GM23338 (cell line): ENCODE measurements at regions not wholly inside any gene's neighbourhood (a gene's known extent, or its start where the extent isn't known, plus 50 kb on each side); places are given as distances from the start of the nearest gene placed in this dataset.

Source experiments
- ATAC-seq: fragments of 200-7000 bp; cut with Tn5 transposase; 3 replicates; pipeline ENCODE4 v1.9.1; 2020
- DNase-seq: peaks from one replicate; pipeline ENCODE4 v3.0.0-alpha.2; 2015; ENCODE audit warnings: low spot score
- H2AFZ ChIP-seq: fragments of 200-600 bp; sonication (generic); 2 replicates; pipeline ENCODE4 v1.8.0; 2016; ENCODE audit warnings: antibody characterized with exemption, mild to moderate bottlenecking, moderate library complexity
- H3F3A ChIP-seq: fragments of 200-600 bp; sonication (generic); replicated peaks from 2 replicates; pipeline ENCODE4 v1.8.0; 2017; ENCODE audit warnings: antibody characterized with exemption, mixed run types, low read depth
- H3K27ac ChIP-seq: fragments of 200-600 bp; sonication (generic); 2 replicates; pipeline ENCODE4 v1.6.1; 2016; ENCODE audit warnings: low read depth
- H3K27me3 ChIP-seq: fragments of 200-600 bp; sonication (generic); 2 replicates; pipeline ENCODE4 v1.8.0; 2016; ENCODE audit warnings: mild to moderate bottlenecking, mixed run types, moderate library complexity; ENCODE audit not compliant: insufficient read depth
- H3K36me3 ChIP-seq: fragments of 200-600 bp; sonication (generic); 2 replicates; pipeline ENCODE4 v1.8.0; 2016; ENCODE audit warnings: mild to moderate bottlenecking; ENCODE audit not compliant: insufficient read depth
- H3K4me1 ChIP-seq: fragments of 200-600 bp; sonication (generic); 2 replicates; pipeline ENCODE4 v1.8.0; 2016; ENCODE audit warnings: mild to moderate bottlenecking, moderate library complexity; ENCODE audit not compliant: insufficient read depth
- H3K4me2 ChIP-seq: fragments of 200-600 bp; sonication (generic); 2 replicates; pipeline ENCODE4 v1.7.1; 2017; ENCODE audit warnings: mixed run types
- H3K4me3 ChIP-seq: fragments of 200-600 bp; sonication (generic); 2 replicates; pipeline ENCODE4 v1.6.1; 2016; ENCODE audit warnings: mixed run types
- H3K79me2 ChIP-seq: fragments of 200-600 bp; sonication (generic); replicated peaks from 2 replicates; pipeline ENCODE4 v1.8.0; 2017; ENCODE audit warnings: mild to moderate bottlenecking; ENCODE audit not compliant: insufficient read depth
- H3K9me2 ChIP-seq: fragments of 200-600 bp; sonication (generic); 2 replicates; pipeline ENCODE4 v1.8.0; 2017; ENCODE audit not compliant: insufficient read depth
- H4K20me1 ChIP-seq: fragments of 200-600 bp; sonication (generic); replicated peaks from 2 replicates; pipeline ENCODE4 v1.8.0; 2017; ENCODE audit warnings: mild to moderate bottlenecking; ENCODE audit not compliant: insufficient read depth
- H3K27ac Mint-ChIP-seq: 2 replicates; pipeline ENCODE4 v1.8.0; 2020; ENCODE audit warnings: inconsistent platforms, mild to moderate bottlenecking, moderate library complexity, mixed read lengths
- H3K27me3 Mint-ChIP-seq: 3 replicates; pipeline ENCODE4 v1.8.0; 2022; ENCODE audit warnings: low read depth, mild to moderate bottlenecking, moderate library complexity, mixed read lengths, inconsistent platforms; ENCODE audit not compliant: insufficient read depth, poor library complexity
- H3K36me3 Mint-ChIP-seq: 3 replicates; pipeline ENCODE4 v1.8.0; 2021; ENCODE audit warnings: low read depth, mild to moderate bottlenecking, inconsistent platforms, moderate library complexity, mixed read lengths
- H3K4me1 Mint-ChIP-seq: 3 replicates; pipeline ENCODE4 v1.8.0; 2020; ENCODE audit warnings: mild to moderate bottlenecking, inconsistent platforms, mixed read lengths
- H3K4me3 Mint-ChIP-seq: 3 replicates; pipeline ENCODE4 v1.8.0; 2021; ENCODE audit warnings: moderate library complexity, mild to moderate bottlenecking, inconsistent platforms, mixed read lengths
- H3K9me3 Mint-ChIP-seq: 3 replicates; pipeline ENCODE4 v1.8.0; 2020; ENCODE audit warnings: moderate library complexity, mild to moderate bottlenecking, inconsistent platforms, mixed read lengths
- CTCF ChIP-seq, 2 experiments: fragments of 200-600 bp in 1 of 2; sonication (generic) in 1 of 2; conservative IDR thresholded peaks; 2 replicates each; pipeline versions ENCODE4 v1.5.1 to v1.6.1; 2016 to 2017; ENCODE audit warnings: antibody characterized with exemption in 2 of 2, low read depth in 2 of 2, mild to moderate bottlenecking in 2 of 2, moderate library complexity in 1 of 2
- ETS1 ChIP-seq: IDR thresholded peaks from 2 replicates; pipeline ENCODE4 v1.6.1; 2016; ENCODE audit warnings: antibody characterized with exemption
- EZH2 ChIP-seq: fragments of 200-600 bp; sonication (generic); IDR thresholded peaks from one replicate; pipeline ENCODE4 v1.8.0; 2017; ENCODE audit warnings: antibody characterized with exemption, mild to moderate bottlenecking, low read depth; ENCODE audit not compliant: unreplicated experiment
- JUNB ChIP-seq: IDR thresholded peaks from one replicate; pipeline ENCODE4 v1.6.1; 2016; ENCODE audit warnings: antibody characterized with exemption; ENCODE audit not compliant: unreplicated experiment
- NANOG ChIP-seq: IDR thresholded peaks from 2 replicates; pipeline ENCODE4 v1.6.1; 2016; ENCODE audit warnings: antibody characterized with exemption, borderline replicate concordance
- POLR2AphosphoS5 ChIP-seq: IDR thresholded peaks from 2 replicates; pipeline ENCODE4 v1.6.1; 2016; ENCODE audit warnings: antibody characterized with exemption, low read depth
- ZNF331 ChIP-seq: fragments of 250-450 bp; sonication (Bioruptor Pico); IDR thresholded peaks from 2 replicates; pipeline ENCODE4 v1.5.0; 2020; ENCODE audit warnings: low read depth, mild to moderate bottlenecking, moderate library complexity
- TF ChIP-seq, protein P1 (sequence below): fragments of 250-450 bp; sonication (Bioruptor Pico); IDR thresholded peaks from 2 replicates; pipeline ENCODE4 v1.5.0; 2020; ENCODE audit warnings: mild to moderate bottlenecking, moderate library complexity

GRCh38 chr4:131450572-131451209, 1698.4 kb upstream of the PCDH10 start (continued):
- TF ChIP-seq, protein P1, sequence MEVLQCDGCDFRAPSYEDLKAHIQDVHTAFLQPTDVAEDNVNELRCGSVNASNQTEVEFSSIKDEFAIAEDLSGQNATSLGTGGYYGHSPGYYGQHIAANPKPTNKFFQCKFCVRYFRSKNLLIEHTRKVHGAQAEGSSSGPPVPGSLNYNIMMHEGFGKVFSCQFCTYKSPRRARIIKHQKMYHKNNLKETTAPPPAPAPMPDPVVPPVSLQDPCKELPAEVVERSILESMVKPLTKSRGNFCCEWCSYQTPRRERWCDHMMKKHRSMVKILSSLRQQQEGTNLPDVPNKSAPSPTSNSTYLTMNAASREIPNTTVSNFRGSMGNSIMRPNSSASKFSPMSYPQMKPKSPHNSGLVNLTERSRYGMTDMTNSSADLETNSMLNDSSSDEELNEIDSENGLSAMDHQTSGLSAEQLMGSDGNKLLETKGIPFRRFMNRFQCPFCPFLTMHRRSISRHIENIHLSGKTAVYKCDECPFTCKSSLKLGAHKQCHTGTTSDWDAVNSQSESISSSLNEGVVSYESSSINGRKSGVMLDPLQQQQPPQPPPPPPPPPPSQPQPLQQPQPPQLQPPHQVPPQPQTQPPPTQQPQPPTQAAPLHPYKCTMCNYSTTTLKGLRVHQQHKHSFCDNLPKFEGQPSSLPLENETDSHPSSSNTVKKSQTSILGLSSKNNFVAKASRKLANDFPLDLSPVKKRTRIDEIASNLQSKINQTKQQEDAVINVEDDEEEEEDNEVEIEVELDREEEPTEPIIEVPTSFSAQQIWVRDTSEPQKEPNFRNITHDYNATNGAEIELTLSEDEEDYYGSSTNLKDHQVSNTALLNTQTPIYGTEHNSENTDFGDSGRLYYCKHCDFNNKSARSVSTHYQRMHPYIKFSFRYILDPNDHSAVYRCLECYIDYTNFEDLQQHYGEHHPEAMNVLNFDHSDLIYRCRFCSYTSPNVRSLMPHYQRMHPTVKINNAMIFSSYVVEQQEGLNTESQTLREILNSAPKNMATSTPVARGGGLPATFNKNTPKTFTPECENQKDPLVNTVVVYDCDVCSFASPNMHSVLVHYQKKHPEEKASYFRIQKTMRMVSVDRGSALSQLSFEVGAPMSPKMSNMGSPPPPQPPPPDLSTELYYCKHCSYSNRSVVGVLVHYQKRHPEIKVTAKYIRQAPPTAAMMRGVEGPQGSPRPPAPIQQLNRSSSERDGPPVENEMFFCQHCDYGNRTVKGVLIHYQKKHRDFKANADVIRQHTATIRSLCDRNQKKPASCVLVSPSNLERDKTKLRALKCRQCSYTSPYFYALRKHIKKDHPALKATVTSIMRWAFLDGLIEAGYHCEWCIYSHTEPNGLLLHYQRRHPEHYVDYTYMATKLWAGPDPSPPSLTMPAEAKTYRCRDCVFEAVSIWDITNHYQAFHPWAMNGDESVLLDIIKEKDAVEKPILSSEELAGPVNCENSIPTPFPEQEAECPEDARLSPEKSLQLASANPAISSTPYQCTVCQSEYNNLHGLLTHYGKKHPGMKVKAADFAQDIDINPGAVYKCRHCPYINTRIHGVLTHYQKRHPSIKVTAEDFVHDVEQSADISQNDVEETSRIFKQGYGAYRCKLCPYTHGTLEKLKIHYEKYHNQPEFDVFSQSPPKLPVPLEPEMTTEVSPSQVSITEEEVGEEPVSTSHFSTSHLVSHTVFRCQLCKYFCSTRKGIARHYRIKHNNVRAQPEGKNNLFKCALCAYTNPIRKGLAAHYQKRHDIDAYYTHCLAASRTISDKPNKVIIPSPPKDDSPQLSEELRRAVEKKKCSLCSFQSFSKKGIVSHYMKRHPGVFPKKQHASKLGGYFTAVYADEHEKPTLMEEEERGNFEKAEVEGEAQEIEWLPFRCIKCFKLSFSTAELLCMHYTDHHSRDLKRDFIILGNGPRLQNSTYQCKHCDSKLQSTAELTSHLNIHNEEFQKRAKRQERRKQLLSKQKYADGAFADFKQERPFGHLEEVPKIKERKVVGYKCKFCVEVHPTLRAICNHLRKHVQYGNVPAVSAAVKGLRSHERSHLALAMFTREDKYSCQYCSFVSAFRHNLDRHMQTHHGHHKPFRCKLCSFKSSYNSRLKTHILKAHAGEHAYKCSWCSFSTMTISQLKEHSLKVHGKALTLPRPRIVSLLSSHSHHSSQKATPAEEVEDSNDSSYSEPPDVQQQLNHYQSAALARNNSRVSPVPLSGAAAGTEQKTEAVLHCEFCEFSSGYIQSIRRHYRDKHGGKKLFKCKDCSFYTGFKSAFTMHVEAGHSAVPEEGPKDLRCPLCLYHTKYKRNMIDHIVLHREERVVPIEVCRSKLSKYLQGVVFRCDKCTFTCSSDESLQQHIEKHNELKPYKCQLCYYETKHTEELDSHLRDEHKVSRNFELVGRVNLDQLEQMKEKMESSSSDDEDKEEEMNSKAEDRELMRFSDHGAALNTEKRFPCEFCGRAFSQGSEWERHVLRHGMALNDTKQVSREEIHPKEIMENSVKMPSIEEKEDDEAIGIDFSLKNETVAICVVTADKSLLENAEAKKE, result no peak
- TF ChIP-seq JUNB (no peak), EZH2 (no peak), ZNF331 (CRISPR knock-in tag) (no peak), ETS1 (no peak), POLR2AphosphoS5 (no peak)

DNA sequence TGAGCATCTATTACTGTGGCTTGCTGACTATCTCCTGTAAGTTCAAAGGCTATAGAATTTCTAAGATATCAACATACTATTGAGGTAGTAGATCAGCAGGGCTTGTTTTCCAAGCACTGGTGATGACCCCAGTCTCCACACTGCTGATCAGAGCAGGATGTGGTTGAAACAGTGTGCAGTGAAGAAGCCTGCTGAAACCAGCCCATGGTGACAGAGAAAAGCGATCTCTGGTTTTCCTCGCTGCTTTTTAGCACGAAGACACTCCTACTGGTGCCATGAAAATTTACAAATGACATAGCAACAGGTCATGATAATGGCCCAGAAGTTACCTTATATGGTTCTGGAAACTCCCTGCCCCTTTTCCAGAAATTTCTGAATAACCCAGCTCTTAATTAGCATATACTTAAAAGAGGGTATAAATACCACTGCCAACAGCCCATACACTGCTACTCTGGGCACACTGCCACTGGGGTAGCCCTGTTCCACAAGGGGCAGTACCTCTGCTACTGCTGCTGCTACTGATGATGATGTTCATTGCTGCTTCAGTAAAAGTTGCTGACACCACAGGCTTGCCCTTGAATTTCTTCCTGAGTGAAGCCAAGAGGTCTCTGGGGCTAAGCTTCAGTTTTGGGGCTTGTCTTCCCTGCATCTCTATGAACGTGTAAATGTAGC, 1689.5 kb upstream of the PCDH10 start:
- H3K79me2 ChIP-seq, result no peaks in the 10 kb centered on the region
- H3K27me3 Mint-ChIP-seq, result peaks cover 3% of the 10 kb centered on the region
- H3K4me3 ChIP-seq, result no peak overlapping the region
- H3K27me3 ChIP-seq, result no peaks in the 10 kb centered on the region
- DNase-seq (peak; percentile 2), ATAC-seq (peak; percentile 58)
- H3K27ac Mint-ChIP-seq, result no peak overlapping the region
- no peak overlapping the region for H2AFZ ChIP-seq
- H3K4me2 ChIP-seq, result no peak overlapping the region
- H3F3A ChIP-seq, result no peaks in the 10 kb centered on the region
- no peaks in the 10 kb centered on the region for H3K4me1 Mint-ChIP-seq
- H3K36me3 ChIP-seq, result no peaks in the 10 kb centered on the region
- H3K9me2 ChIP-seq, result no peaks in the 10 kb centered on the region
- no peak overlapping the region for H3K27ac ChIP-seq
- H4K20me1 ChIP-seq, result no peaks in the 10 kb centered on the region
- no peak overlapping the region for H3K4me3 Mint-ChIP-seq
- H3K9me3 Mint-ChIP-seq, result peaks cover 23% of the 10 kb centered on the region; the same call in 2 of the 3 replicates
- no peak for TF ChIP-seq NANOG
- 0 out of 4 replicates have a peak, but pooled peaks of 1 of the 2 experiments have one; percentile 1 for TF ChIP-seq CTCF (conservative IDR thresholded peaks at IDR 0.05; ENCODE audit: low read depth in 2 of 2)
- no peaks in the 10 kb centered on the region for H3K4me1 ChIP-seq
- peaks cover 9% of the 10 kb centered on the region; the same call in 2 of the 3 replicates for H3K36me3 Mint-ChIP-seq
